SU-DHL-6 (cell line): ENCODE measurements at regions not wholly inside any gene's neighbourhood (a gene's known extent, or its start where the extent isn't known, plus 50 kb on each side); places are given as distances from the start of the nearest gene placed in this dataset.

ENCODE experiments used
- EZH2phosphoT487 ChIP-seq: fragments of 200-600 bp; sonication (generic), shearing (Covaris generic); conservative IDR thresholded peaks from 2 replicates; pipeline ENCODE4 v1.6.1; 2018; ENCODE audit warnings: mild to moderate bottlenecking, antibody characterized with exemption, low read length, moderate library complexity, mixed read lengths
- TF ChIP-seq, protein P1 (sequence below): fragments of 200-600 bp; sonication (generic); IDR thresholded peaks from one replicate; pipeline ENCODE4 v1.5.1; 2017; ENCODE audit warnings: antibody characterized with exemption, mild to moderate bottlenecking, low read length, moderate library complexity; ENCODE audit not compliant: insufficient read depth, poor library complexity, severe bottlenecking

DNA sequence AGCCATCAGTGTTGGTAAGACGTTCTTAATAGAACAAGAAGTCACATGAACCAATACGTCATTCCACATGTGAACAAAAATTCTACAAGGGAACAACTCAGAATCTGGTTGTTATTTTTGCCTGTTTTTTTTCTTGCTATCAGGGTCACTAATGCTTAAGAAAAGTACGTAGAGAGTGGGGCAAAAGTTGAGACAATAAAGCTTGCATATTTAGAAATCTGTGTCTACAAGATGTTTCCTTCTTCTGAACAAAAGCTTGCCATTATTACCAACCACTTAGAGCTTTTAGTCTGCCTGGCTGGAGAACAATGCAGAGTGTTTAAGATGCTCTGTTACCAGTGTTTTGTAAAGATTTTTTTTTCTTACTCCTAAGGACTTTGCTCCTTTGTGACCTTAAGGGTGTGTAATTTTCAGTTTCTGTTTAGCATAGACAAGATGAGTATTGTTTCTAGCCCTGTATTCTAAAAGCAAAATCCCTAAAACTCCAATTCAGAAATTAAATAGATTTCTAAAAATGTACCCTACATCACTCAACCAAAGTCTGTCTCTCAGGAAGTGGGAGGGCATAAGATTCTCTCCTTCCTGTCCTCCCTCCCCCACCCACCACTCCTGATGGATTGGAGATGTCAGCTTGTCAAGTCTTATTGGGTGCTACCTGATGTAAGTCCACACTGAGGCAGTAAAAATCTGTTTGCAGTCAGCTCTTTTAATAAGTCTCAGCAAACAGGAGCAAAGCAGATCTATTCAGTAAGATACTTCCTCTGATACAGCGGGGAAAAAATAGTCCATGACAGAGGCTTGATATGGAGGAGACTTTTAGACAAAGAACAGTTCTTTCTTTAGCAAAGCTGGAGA, 267.6 kb downstream of the GRIN2B start:
- TF ChIP-seq, protein P1, sequence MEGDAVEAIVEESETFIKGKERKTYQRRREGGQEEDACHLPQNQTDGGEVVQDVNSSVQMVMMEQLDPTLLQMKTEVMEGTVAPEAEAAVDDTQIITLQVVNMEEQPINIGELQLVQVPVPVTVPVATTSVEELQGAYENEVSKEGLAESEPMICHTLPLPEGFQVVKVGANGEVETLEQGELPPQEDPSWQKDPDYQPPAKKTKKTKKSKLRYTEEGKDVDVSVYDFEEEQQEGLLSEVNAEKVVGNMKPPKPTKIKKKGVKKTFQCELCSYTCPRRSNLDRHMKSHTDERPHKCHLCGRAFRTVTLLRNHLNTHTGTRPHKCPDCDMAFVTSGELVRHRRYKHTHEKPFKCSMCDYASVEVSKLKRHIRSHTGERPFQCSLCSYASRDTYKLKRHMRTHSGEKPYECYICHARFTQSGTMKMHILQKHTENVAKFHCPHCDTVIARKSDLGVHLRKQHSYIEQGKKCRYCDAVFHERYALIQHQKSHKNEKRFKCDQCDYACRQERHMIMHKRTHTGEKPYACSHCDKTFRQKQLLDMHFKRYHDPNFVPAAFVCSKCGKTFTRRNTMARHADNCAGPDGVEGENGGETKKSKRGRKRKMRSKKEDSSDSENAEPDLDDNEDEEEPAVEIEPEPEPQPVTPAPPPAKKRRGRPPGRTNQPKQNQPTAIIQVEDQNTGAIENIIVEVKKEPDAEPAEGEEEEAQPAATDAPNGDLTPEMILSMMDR: no peak
- TF ChIP-seq EZH2phosphoT487: no peak
